ENCODE measurements at regions not wholly inside any gene's neighbourhood (a gene's known extent, or its start where the extent isn't known, plus 50 kb on each side); places are given as distances from the start of the nearest gene placed in this dataset.
A peak's percentile ranks its signal among the peaks of the same experiment; 100 is the strongest.

DNA sequence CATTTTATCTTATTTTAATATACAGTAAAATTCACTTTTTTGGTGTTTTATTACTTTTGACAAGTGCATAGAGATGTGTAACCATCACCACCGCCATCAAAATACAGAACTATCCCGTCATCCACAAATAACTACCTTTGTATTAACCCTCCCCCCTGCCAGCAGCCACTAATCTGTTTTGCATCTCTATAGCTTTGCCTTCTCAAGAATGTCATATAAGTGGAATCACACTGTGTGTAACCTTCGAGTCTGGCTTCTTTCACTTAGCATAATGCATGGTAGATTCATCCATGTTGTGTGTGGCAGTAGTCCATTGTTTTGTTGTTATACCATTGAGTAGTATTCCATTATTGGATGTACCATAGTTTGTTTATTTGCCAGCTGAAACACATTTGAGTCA, 98.8 kb downstream of the BOD1 start:
- no peaks in the 10 kb centered on the region for H3K36me3 ChIP-seq
- TF ChIP-seq POLR2A (IDR thresholded peaks at IDR 0.05) (no peak), CTCF (IDR thresholded peaks at IDR 0.05) (no peak), POLR2AphosphoS5 (IDR thresholded peaks at IDR 0.05) (no peak)
- intact Hi-C loops (cut with DNase I) = no loop called here
- no peaks in the 10 kb centered on the region for H3K27me3 ChIP-seq (replicated peaks; ENCODE audit: insufficient read depth)
- no peak overlapping the region for H3K4me3 ChIP-seq
- WGBS = 75% methylated on average over 3 of the region's 3 CpGs
- DNase-seq (ENCODE audit: low spot score) = no peak
- no peaks in the 10 kb centered on the region for H3K9me3 ChIP-seq
- H3K4me1 ChIP-seq (replicated peaks) = no peaks in the 10 kb centered on the region
- no peak overlapping the region for H3K27ac ChIP-seq

GRCh38 chr5:173515526-173515925, 100.9 kb downstream of the BOD1 start:
- no peak overlapping the region for H3K4me3 ChIP-seq
- TF ChIP-seq CTCF (IDR thresholded peaks at IDR 0.05) = no peak
- TF ChIP-seq POLR2A (IDR thresholded peaks at IDR 0.05) = no peak
- no peak for TF ChIP-seq POLR2AphosphoS5 (IDR thresholded peaks at IDR 0.05)
- intact Hi-C loops (cut with DNase I) = no loop called here
- no peaks in the 10 kb centered on the region for H3K27me3 ChIP-seq (replicated peaks; ENCODE audit: insufficient read depth)
- H3K9me3 ChIP-seq = no peaks in the 10 kb centered on the region
- no peak overlapping the region for H3K27ac ChIP-seq
- H3K4me1 ChIP-seq (replicated peaks) = no peaks in the 10 kb centered on the region
- no peaks in the 10 kb centered on the region for H3K36me3 ChIP-seq
- DNase-seq (ENCODE audit: low spot score) = no peak
- WGBS = 44% methylated on average over 1 of the region's 1 CpG

- WGBS = 80% methylated on average over 2 of the region's 2 CpGs
- TF ChIP-seq POLR2AphosphoS5 (IDR thresholded peaks at IDR 0.05) = no peak
- TF ChIP-seq CTCF (IDR thresholded peaks at IDR 0.05) = no peak
- no peak for TF ChIP-seq POLR2A (IDR thresholded peaks at IDR 0.05)
- no peak for DNase-seq (ENCODE audit: low spot score)
These were observed 101.8 kb downstream of the BOD1 start for GRCh38 chr5:173514661-173515060.

DNA sequence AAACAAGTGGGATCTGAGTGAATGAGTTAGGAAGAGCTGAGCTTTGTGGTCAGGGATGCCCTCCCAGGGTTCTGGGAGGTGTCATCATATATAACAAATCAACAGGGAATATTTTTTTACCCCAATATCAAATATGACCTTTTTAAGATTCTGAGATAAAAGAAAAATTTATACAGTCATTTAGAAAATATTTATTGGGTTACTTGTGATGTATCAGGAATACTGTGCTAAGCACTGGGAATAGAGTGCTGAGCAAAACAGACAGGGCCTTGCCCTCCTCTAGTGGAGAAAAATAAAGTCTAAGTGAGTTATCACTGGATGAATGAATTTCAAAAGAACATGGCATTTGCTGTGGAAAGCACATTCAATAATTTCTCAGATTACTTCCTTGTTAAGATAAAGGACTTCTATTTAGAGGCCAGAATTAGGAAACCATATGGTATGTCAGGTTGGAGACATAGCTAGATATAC, 102.9 kb downstream of the BOD1 start:
- Histone ChIP-seq H3K4me1 (replicated peaks) (no peaks in the 10 kb centered on the region), H3K9me3 (no peaks in the 10 kb centered on the region), H3K36me3 (no peaks in the 10 kb centered on the region), H3K27me3 (replicated peaks; ENCODE audit: insufficient read depth) (no peaks in the 10 kb centered on the region), H3K4me3 (no peak overlapping the region), H3K27ac (no peak overlapping the region)
- TF ChIP-seq POLR2A (IDR thresholded peaks at IDR 0.05) (no peak), CTCF (IDR thresholded peaks at IDR 0.05) (no peak), POLR2AphosphoS5 (IDR thresholded peaks at IDR 0.05) (no peak)
- no peak for DNase-seq (ENCODE audit: low spot score)
- intact Hi-C loops (cut with DNase I) = no loop called here

More at GRCh38 chr5:173514661-173515060, 101.8 kb downstream of the BOD1 start:
- Histone ChIP-seq H3K36me3 (no peaks in the 10 kb centered on the region), H3K4me1 (replicated peaks) (no peaks in the 10 kb centered on the region), H3K27ac (no peak overlapping the region), H3K4me3 (no peak overlapping the region), H3K27me3 (replicated peaks; ENCODE audit: insufficient read depth) (no peaks in the 10 kb centered on the region), H3K9me3 (no peaks in the 10 kb centered on the region)
- intact Hi-C loops (cut with DNase I) = no loop called here

DNA sequence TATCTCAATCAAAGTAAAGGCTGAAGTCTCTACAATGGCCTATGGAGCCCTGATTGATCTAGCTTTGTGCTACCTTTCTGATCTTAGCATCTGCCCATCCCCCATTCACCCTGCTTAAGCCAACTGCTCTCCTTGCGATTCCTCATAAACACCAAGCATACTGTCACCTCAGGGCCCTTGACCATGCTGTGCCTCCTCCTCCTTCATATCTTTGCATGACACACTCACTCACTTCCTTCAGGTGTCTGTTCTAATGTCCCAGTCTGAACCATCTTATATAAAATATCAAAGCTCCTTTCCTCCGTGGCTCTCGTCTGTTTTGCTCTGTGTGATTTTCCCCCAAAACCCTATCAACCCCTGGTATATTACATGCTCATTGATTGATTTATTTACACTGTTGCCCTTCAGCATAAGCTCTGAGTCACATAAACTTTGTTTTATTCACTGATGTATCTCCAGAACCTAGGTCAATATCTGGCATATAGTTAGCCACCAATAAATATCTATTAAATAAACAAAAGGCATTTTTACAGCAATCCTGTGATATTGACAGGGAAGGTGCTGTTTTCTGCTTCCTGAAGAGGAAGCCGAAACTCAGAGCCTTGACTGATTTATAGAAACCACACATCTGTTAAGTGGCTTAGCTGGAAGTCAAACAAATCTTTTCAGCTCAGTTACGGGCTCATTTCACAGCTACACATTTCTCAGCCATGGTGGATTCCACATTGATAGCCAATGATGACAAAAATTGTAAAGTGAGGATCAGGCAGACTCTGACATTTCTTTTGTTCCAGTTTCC, 103.6 kb downstream of the BOD1 start:
- Histone ChIP-seq H3K4me3 (no peak overlapping the region), H3K9me3 (no peaks in the 10 kb centered on the region), H3K4me1 (replicated peaks) (no peaks in the 10 kb centered on the region), H3K27me3 (replicated peaks; ENCODE audit: insufficient read depth) (no peaks in the 10 kb centered on the region), H3K27ac (no peak overlapping the region), H3K36me3 (no peaks in the 10 kb centered on the region)
- DNase-seq (ENCODE audit: low spot score) = no peak
- intact Hi-C loops (cut with DNase I) = no loop called here
- 33% methylated on average over 5 of the region's 5 CpGs for WGBS
- TF ChIP-seq POLR2A (IDR thresholded peaks at IDR 0.05) (no peak), CTCF (IDR thresholded peaks at IDR 0.05) (no peak), POLR2AphosphoS5 (IDR thresholded peaks at IDR 0.05) (peak; percentile 44)
